ENCODE measurements at regions not wholly inside any gene's neighbourhood (a gene's known extent, or its start where the extent isn't known, plus 50 kb on each side); places are given as distances from the start of the nearest gene placed in this dataset.

DNA sequence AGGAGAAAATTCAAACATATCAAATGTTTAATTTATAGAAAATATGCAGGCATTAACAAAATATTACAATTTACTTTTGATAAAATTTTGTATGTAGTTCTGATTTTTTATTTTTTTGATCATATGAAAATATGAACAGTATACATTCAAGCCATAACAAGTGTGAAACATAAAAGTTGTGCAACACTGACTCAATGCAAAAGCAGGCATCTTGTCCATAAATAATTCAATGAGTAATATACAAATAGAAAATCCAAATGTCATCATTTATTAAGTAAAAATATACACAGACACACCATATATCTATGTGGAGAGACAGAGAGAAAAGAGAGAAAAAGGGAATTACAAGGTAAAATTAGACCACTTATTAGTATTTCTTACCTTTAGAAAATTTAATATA is 1183.9 kb downstream of the SLITRK1 start:
- H3K27me3 Mint-ChIP-seq (ENCODE audit: insufficient read depth, unreplicated experiment), result no peaks in the 10 kb centered on the region
- intact Hi-C loops (cut with micrococcal nuclease), result no loop called here
- ChIA-PET POLR2A (no interaction called here), CTCF (no interaction called here)
- H3K4me3 Mint-ChIP-seq (ENCODE audit: unreplicated experiment), result no peak overlapping the region
- TF ChIP-seq, protein P1, sequence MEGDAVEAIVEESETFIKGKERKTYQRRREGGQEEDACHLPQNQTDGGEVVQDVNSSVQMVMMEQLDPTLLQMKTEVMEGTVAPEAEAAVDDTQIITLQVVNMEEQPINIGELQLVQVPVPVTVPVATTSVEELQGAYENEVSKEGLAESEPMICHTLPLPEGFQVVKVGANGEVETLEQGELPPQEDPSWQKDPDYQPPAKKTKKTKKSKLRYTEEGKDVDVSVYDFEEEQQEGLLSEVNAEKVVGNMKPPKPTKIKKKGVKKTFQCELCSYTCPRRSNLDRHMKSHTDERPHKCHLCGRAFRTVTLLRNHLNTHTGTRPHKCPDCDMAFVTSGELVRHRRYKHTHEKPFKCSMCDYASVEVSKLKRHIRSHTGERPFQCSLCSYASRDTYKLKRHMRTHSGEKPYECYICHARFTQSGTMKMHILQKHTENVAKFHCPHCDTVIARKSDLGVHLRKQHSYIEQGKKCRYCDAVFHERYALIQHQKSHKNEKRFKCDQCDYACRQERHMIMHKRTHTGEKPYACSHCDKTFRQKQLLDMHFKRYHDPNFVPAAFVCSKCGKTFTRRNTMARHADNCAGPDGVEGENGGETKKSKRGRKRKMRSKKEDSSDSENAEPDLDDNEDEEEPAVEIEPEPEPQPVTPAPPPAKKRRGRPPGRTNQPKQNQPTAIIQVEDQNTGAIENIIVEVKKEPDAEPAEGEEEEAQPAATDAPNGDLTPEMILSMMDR (IDR thresholded peaks at IDR 0.05; ENCODE audit: unreplicated experiment), result no peak
- peak overlapping the region; percentile 67 for H3K27ac Mint-ChIP-seq (ENCODE audit: low read depth, unreplicated experiment)
- BruUV-seq (replicated peaks), result no TSS peak
- H3K9me3 Mint-ChIP-seq (ENCODE audit: unreplicated experiment), result no peaks in the 10 kb centered on the region
- peaks cover 12% of the 10 kb centered on the region for H3K4me1 Mint-ChIP-seq (ENCODE audit: insufficient read depth, unreplicated experiment)
- H3K36me3 Mint-ChIP-seq (ENCODE audit: insufficient read depth, unreplicated experiment), result no peaks in the 10 kb centered on the region
- peak; percentile 27 for DNase-seq (ENCODE audit: unreplicated experiment)

DNA sequence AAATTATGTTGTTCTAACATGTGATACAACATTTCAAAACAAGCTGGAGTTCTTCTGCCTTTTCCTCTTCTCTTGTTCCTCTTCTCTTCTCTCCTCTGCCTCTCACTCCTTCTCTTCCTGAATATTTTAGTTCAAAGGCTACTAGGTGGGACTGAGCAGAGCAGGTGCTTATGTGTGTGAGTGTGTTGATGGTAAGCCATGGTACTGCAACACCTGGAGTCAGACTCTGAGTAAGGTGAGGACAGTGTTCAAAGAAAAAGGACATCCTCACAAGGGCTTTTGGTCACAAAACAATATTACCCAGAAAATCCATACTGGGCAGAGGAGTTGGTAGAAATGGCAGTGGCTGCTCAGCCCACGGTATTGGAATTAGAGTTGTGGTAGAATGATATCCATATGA is 1188.7 kb downstream of the SLITRK1 start:
- Mint-ChIP-seq H3K4me3 (ENCODE audit: unreplicated experiment) (no peak overlapping the region), H3K36me3 (ENCODE audit: insufficient read depth, unreplicated experiment) (no peaks in the 10 kb centered on the region), H3K27me3 (ENCODE audit: insufficient read depth, unreplicated experiment) (no peaks in the 10 kb centered on the region), H3K9me3 (ENCODE audit: unreplicated experiment) (no peaks in the 10 kb centered on the region), H3K4me1 (ENCODE audit: insufficient read depth, unreplicated experiment) (peaks cover 12% of the 10 kb centered on the region), H3K27ac (ENCODE audit: low read depth, unreplicated experiment) (no peak overlapping the region)
- intact Hi-C loops (cut with micrococcal nuclease), result no loop called here
- ChIA-PET CTCF (interaction anchor here (1.1 kb wide), 1 partner anchor 764 kb away, joined by 3 read pairs; no protein-coding TSS in a partner anchor), POLR2A (no interaction called here)
- DNase-seq (ENCODE audit: unreplicated experiment), result no peak
- TF ChIP-seq, protein P1 (IDR thresholded peaks at IDR 0.05; ENCODE audit: unreplicated experiment), result no peak
- no TSS peak for BruUV-seq (replicated peaks)

DNA sequence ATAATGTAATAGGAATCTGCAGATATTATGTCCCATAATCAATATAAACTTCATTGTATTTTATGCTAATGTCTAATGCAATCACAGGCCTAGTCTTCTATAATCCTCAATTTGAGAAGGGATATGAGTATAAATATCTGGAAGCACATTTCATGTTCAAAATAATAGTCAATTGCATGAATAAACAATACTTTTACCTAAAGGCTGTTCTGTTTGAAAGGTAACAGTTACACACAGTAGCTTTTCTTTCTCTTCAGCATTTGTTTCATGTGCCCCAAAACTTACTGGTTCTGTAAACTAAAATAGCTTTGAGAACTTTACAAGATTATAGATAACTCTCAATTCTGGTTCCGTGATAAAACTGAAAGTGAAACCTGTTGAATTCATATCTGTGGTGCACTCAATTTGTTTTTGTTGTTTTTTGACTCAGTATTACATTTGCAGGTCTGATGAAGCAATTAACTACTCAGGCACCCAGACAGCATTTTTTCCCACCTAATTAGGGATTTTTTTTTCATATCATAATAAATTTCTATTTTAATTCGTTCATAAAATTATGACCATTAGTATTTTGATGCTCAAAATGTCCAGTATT is 1193.8 kb downstream of the SLITRK1 start:
- TF ChIP-seq, protein P1 (IDR thresholded peaks at IDR 0.05; ENCODE audit: unreplicated experiment), result no peak
- Mint-ChIP-seq H3K4me3 (ENCODE audit: unreplicated experiment) (peak overlapping the region; percentile 71), H3K4me1 (ENCODE audit: insufficient read depth, unreplicated experiment) (peaks cover 8% of the 10 kb centered on the region), H3K36me3 (ENCODE audit: insufficient read depth, unreplicated experiment) (no peaks in the 10 kb centered on the region), H3K27me3 (ENCODE audit: insufficient read depth, unreplicated experiment) (no peaks in the 10 kb centered on the region), H3K9me3 (ENCODE audit: unreplicated experiment) (peaks cover 3% of the 10 kb centered on the region), H3K27ac (ENCODE audit: low read depth, unreplicated experiment) (peak overlapping the region; percentile 43)
- POLR2A ChIA-PET, result interaction anchor here (0.9 to 1.3 kb wide), 4 partner anchors 10 to 188 kb away, joined by 3 to 4 read pairs (median 4); no protein-coding TSS in a partner anchor
- DNase-seq (ENCODE audit: unreplicated experiment), result peak; percentile 47
- intact Hi-C loops (cut with micrococcal nuclease), result no loop called here
- CTCF ChIA-PET, result no interaction called here
- BruUV-seq (replicated peaks), result no TSS peak

DNA sequence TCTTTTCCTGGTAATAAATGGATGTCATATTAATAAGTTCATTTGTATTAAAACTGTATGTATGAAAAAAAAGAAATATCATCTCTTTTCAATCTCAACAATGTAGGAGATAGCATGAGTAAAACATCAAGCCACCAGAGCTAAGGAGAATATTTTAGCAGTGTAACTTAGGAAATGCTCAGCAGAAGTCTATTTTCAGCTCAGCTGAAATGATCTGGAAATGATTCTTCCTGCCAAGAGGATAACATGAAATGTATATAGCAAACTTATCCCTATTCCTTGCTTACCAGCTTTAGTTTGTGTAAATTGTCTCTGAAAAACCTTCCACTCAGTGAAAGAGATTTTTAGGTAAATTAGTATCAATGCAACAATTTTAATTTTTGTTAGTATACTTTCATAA is 1194.4 kb downstream of the SLITRK1 start:
- H3K4me3 Mint-ChIP-seq (ENCODE audit: unreplicated experiment), result peak overlapping the region; percentile 71

More for the DNA sequence above, 1194.4 kb downstream of the SLITRK1 start:
- no peaks in the 10 kb centered on the region for H3K27me3 Mint-ChIP-seq (ENCODE audit: insufficient read depth, unreplicated experiment)
- POLR2A ChIA-PET, result interaction anchor here (1.0 to 1.3 kb wide), 2 partner anchors 22 to 40 kb away, joined by 3 to 4 read pairs; no protein-coding TSS in a partner anchor
- peaks cover 8% of the 10 kb centered on the region for H3K4me1 Mint-ChIP-seq (ENCODE audit: insufficient read depth, unreplicated experiment)
- intact Hi-C loops (cut with micrococcal nuclease), result no loop called here
- CTCF ChIA-PET, result no interaction called here
- peak overlapping the region; percentile 43 for H3K27ac Mint-ChIP-seq (ENCODE audit: low read depth, unreplicated experiment)
- H3K9me3 Mint-ChIP-seq (ENCODE audit: unreplicated experiment), result peaks cover 9% of the 10 kb centered on the region
- no TSS peak for BruUV-seq (replicated peaks)
- no peaks in the 10 kb centered on the region for H3K36me3 Mint-ChIP-seq (ENCODE audit: insufficient read depth, unreplicated experiment)
- peak; percentile 6 for DNase-seq (ENCODE audit: unreplicated experiment)
- TF ChIP-seq, protein P1 (IDR thresholded peaks at IDR 0.05; ENCODE audit: unreplicated experiment), result no peak
